ENCODE measurements at regions not wholly inside any gene's neighbourhood (a gene's known extent, or its start where the extent isn't known, plus 50 kb on each side); places are given as distances from the start of the nearest gene placed in this dataset.

DNA sequence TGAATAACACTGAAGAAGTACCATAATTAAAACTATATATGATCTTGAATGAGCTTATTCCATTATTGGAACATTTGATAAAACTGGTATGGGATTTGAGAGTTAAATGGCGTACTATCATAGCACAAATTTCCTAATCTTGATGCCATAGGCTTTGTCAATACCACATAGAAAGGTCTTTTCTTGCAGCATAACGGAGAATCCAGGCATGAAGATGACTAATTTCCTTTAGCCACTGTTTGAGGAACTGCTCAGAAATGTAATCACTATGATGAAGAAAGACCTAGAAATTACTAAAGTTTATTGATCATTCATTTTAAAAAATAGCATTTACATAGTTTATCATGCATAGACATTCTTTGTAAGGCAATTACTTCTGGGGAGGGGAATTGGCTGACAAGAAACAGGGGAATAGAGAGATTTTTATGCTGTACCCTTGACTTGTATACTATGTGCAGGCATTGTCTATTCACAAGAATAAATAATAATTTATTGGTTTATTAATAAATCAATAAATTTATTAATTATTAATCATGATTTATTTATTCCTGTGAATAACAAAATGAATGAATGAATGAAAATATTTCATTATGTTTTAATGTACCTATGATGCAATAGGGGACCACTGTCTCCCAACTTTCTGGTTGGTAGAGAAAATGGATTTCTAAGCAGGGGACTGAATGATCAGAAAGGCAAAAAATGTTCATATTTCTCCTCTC, 2676.6 kb downstream of the PCDH9 start:
- TF ChIP-seq, protein P1, sequence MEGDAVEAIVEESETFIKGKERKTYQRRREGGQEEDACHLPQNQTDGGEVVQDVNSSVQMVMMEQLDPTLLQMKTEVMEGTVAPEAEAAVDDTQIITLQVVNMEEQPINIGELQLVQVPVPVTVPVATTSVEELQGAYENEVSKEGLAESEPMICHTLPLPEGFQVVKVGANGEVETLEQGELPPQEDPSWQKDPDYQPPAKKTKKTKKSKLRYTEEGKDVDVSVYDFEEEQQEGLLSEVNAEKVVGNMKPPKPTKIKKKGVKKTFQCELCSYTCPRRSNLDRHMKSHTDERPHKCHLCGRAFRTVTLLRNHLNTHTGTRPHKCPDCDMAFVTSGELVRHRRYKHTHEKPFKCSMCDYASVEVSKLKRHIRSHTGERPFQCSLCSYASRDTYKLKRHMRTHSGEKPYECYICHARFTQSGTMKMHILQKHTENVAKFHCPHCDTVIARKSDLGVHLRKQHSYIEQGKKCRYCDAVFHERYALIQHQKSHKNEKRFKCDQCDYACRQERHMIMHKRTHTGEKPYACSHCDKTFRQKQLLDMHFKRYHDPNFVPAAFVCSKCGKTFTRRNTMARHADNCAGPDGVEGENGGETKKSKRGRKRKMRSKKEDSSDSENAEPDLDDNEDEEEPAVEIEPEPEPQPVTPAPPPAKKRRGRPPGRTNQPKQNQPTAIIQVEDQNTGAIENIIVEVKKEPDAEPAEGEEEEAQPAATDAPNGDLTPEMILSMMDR (IDR thresholded peaks at IDR 0.05; ENCODE audit: insufficient read depth, low read depth, low read length): no peak
- no peak for TF ChIP-seq EZH2 (IDR thresholded peaks at IDR 0.05; ENCODE audit: insufficient read depth, low read length)

Measured in astrocyte (in vitro differentiated cells and primary cell).